ENCODE measurements at regions not wholly inside any gene's neighbourhood (a gene's known extent, or its start where the extent isn't known, plus 50 kb on each side); places are given as distances from the start of the nearest gene placed in this dataset.
"Not testable (repeated sequence)": the region's sequence is repeated elsewhere in the genome, so short reads cannot be mapped to it uniquely, and the experiment has no call there.

DNA sequence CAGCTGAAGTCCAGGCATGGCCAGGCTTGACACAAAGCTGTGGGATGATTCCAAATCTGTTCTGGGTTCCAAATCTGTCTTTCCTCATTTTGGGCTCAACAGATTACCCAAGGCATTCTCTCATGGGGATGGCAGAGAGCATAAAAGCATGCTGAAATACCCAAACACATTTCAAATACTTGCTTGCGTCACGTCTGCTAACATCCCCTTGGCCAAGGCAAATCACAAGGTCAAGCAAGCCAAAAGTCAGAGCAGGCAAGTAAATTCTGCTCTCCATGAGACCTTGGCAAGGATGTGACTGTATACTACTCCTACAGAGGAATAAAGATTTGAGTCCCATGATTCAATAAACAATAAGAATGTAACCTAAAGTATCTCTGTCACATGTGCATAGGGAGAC, 306.7 kb downstream of the EPB41L4A start:
- no peak for DNase-seq (ENCODE audit: low read depth in 3 of 3)

GRCh38 chr5:112109331-112110007, 309.6 kb downstream of the EPB41L4A start:
- no peak for DNase-seq (ENCODE audit: low read depth in 3 of 3)

DNA sequence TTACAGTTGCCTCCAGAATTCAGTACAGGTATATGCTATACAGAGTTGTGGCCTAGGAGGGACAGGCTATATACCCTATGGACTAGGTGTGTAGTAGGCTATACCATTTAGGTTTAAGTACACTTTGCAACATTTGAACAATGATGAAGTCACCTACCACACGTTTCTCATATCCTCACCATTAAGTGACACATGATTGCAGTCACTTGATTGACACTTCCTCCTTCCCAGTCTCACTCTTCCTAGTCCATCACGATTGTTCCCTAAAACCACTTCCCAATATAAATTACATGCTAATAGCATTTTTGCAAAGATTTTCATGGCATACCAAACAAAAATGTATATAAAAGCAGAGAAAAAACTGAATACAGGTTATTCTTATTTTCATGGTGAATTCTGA, 312.2 kb downstream of the EPB41L4A start:
- no peak for DNase-seq (ENCODE audit: low read depth in 3 of 3)

GRCh38 chr5:112097768-112098167, 321.3 kb downstream of the EPB41L4A start:
- no peak for DNase-seq (ENCODE audit: low read depth in 3 of 3)

DNA sequence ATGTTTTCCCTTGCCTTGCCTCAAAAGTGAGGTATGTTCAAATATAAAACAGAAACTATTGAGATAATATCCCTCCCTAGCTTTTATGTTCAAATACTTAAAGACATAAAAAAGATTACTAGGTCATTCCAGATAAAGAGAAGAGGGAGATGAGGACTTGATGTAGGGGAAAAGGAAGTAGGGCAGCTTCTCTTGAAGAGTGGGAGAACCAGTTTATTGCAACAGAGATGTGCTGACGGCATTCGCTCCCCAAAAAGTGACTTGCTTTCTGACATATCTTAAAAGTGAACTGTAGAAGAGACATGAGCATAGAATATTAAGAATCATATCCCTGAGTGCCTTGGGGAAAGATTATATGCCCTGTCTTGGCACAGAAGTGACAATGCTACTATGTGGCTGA, 330.2 kb upstream of the NREP start:
- DNase-seq (ENCODE audit: low read depth in 3 of 3) = no peak

DNA sequence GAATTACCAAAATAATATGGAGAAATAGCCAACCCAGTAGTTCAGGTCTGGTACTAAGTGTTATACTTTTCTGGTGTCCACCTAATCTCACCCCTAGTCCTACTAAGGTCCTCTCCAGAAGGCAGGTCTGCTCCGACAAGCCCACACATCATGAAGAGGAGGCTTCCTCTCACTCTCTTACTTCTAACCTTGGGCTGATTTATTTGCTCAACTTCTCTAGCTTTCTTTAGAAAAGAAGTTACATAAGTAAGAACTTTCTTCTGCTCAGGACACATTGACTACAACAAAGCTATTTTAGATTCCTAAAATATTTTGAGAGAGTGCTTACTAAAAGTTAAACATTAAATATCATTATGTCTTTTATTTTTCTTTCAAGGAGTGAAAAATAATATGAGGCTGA, 329.7 kb upstream of the NREP start:
- DNase-seq (ENCODE audit: low read depth in 3 of 3) = no peak

DNA sequence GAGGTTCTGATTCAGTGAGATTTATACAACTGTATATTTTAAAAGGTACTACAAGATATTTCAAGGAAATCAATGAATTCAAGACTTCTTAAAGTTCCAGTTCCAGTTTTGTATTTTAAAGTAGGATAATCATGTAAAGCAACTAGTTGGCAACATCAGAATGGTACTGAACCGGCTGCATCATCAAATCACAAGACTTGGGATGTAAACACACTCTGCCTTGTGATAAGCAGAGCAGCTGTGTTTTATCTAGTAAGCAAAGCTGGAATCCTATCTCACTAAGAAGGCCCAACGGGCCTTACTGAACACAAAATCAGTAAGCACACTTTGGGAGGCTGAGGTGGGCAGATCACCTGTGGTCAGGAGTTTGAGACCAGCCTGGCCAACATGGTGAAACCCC, 327.2 kb upstream of the NREP start:
- DNase-seq (ENCODE audit: low read depth in 3 of 3) = no peak

GRCh38 chr5:112083623-112084022, 326.6 kb upstream of the NREP start:
- no peak for DNase-seq (ENCODE audit: low read depth in 3 of 3)

DNA sequence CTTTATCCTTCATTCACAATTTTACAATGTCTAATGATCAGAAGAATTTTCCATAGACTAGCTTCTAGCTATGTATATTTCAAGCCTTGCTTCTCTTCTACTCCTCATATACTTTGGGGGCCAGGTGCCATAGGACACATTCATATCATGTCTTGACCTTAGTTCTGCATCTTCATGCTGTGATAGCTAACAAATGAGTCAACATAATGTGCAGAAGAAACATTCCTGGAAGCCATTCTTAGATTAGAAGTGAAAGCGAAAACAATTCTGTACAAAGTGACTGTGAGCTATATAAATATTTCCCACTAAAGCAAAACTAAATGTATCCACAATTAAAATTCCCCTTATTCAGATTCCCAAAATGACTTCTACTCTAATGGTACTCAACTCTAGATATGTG, 320.2 kb upstream of the NREP start:
- DNase-seq (ENCODE audit: low read depth in 3 of 3) = no peak

DNA sequence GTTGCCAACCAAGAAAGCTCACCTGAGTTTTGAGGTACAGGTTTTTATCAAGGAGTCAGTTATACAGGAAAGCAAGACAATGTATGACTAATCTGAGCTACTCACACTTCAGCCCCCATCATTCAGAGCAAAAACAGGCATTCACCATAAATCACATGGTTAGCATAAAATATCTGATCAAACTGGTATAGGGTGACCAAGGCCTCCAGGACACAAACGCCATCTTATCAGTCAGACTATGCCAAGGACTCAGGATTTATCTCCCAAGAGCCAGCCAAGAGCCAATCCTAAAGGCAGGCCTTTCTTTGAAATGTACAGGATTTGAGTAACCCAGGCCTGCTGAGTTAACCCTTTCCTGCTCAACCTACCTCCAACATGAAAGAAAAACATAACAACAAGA, 313.0 kb upstream of the NREP start:
- DNase-seq (ENCODE audit: low read depth in 3 of 3) = no peak

DNA sequence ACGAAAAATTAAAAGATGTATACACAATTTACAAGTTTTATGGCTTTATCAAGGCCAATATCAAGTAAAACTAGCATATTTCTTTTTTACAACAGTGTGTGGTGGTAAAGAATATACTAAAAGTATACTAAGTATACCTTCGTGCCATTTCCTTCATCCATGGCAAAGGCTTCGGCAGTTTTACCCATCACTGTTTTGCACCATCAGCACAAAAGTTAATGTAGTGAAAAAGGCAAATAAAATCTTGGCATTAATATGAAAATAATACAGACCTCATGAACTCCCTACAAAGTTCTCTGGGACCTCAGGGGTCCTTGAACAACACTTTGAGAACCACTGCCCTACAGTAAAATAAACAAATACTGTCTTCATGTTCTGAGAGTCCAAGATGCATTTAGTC, 312.3 kb upstream of the NREP start:
- no peak for DNase-seq (ENCODE audit: low read depth in 3 of 3)

DNA sequence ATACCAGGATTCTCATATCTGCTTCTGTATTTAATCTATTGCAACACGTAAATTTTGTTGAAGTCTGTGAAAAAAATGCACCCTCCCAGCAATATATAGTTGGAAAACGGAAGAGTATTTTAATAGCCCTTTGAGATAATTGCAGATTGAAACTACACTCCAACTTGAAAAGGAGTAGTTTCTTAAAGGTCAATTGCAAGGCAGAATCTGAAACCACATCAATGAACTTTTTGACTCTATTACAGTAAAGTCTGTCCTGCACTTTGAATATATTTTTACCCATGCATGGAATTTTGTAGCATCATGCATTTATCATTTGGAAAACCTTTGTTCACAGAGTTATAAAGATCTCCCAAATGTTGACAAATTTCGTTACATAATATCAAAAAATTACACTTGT, 311.6 kb upstream of the NREP start:
- no peak for DNase-seq (ENCODE audit: low read depth in 3 of 3)

DNA sequence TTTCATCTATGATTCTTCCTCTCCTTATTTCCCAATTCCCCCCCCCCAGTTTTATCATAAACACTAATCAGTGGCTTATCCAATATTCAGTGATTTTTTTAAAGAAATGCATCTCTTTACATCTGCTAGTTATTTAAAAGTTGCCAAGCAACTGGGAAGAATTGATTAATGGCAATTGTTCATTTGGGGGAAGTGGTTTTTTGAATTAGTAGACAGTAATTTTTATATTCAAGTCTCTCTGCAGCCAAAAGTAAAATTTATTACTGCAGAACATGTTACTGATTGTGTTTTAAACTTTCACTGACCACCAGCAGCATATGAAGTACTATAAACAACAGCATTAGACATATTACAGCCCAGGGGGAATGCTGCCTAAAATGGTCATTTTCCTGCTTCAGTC, 308.8 kb upstream of the NREP start:
- no peak for DNase-seq (ENCODE audit: low read depth in 3 of 3)

- no peak for DNase-seq (ENCODE audit: low read depth in 3 of 3)
These were observed 308.0 kb upstream of the NREP start for GRCh38 chr5:112064956-112065355.

- DNase-seq (ENCODE audit: low read depth in 3 of 3) = no peak
These were observed 307.3 kb upstream of the NREP start for GRCh38 chr5:112064271-112064701.

- DNase-seq (ENCODE audit: low read depth in 3 of 3) = no peak
These were observed 306.9 kb upstream of the NREP start for GRCh38 chr5:112063856-112064255.

DNA sequence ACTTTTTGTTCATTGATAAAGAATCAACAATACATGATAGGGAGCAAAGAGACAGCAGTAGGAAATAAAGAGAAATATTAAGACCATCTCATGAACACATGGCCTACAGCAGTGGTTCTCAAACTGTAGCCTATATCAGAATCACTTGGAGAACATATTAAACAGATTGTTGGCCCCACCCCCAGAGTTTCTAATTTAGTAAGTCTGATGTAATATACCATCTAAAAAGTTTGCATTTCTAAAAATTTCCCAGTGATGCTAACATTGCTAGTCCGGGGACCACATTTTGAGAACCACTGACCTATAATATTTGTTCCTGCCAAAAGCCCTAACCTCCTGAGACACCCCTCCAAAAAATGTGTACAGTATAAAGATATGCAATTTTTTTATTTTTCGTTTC, 306.2 kb upstream of the NREP start:
- DNase-seq (ENCODE audit: low read depth in 3 of 3) = no peak

DNA sequence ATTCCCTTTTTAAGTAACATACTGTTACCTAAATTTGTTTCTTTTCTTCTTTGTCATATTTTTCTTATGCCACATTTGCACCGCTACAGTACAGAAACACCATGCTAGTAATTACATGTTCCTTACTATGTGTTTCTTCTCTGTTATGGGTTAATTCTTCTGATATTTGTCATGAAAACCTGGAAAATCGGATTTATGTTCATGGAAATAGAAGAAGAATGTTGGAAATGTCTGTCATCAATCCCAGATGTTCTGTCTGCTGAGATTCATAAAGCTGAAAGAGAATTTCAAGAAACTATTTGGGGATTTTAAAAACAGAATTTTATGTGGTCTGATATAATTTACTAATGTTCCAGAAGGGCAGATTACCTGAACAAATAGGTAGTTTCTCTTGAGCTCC, 305.2 kb upstream of the NREP start:
- DNase-seq (ENCODE audit: low read depth in 3 of 3) = no peak

GRCh38 chr5:112061666-112062065, 304.7 kb upstream of the NREP start:
- no peak for DNase-seq (ENCODE audit: low read depth in 3 of 3)

DNA sequence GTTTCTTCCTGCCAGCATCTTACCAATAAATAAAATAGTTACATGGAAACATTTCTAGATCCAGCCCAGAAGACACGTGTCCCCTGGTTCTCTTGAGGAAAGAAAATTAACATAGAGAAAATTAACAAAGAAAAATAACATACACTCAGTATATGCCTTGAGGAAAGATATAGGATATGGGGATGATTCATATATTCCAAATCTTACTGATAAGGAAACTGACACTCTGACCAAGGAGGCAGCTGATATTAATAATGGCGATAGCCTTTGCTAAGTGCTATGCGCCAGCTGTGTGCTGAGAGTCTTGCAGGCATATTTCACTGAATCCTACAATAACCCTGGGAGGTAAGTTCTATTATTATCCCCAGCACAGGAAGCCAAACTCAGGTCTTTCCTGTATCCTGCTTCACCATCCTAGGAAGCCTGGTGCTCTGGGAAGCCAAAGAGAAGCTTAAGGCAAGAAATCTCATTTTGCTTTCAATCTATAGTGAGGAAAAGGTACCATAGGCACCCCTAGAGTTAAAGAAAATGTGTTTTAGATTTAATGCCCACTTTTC, 302.7 kb upstream of the NREP start:
- no peak for DNase-seq (ENCODE audit: low read depth in 3 of 3)

DNA sequence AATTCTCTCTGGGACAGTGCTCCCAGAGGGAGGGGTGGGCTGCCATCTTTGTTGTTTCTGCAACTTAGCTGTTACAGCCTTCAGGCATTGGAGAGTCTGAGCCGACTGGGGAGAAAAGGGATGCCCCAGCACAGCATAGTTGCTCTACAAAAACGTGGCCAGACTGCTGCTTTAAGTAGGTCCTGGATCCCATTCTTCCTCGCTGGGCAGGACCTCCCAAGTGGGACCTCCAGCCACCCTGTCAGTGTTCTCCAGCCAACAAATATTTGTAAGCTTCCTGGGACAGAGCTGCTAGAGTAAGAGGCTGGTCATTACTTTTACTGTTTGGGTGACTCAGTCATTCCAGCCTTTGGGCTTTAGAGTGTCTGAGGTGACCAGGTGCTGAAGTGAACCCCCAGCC, 292.7 kb upstream of the NREP start:
- no peak for DNase-seq (ENCODE audit: low read depth in 3 of 3)

GRCh38 chr5:112036206-112036605, 279.2 kb upstream of the NREP start:
- no peak for DNase-seq (ENCODE audit: low read depth in 3 of 3)

GRCh38 chr5:112034421-112034979, 277.5 kb upstream of the NREP start:
- no peak for DNase-seq (ENCODE audit: low read depth in 3 of 3)

- DNase-seq (ENCODE audit: low read depth in 3 of 3) = not testable (repeated sequence)
These were observed 269.9 kb upstream of the NREP start for GRCh38 chr5:112026879-112027278.
